HEK293 (cell line): ENCODE measurements at regions not wholly inside any gene's neighbourhood (a gene's known extent, or its start where the extent isn't known, plus 50 kb on each side); places are given as distances from the start of the nearest gene placed in this dataset.

Experiments used
- GLI2 ChIP-seq: fragments of 450-650 bp; formaldehyde crosslinking; IDR thresholded peaks from 2 replicates; pipeline ENCODE4; 2017; ENCODE audit warnings: missing biosample characterization, missing genetic modification characterization, low read depth, borderline replicate concordance
- ZNF174 ChIP-seq: fragments of 450-650 bp; formaldehyde crosslinking; IDR thresholded peaks from 2 replicates; pipeline ENCODE4 v1.5.0; 2017; ENCODE audit warnings: missing biosample characterization, mild to moderate bottlenecking, missing genetic modification characterization
- ZNF335 ChIP-seq: fragments of 450-650 bp; formaldehyde crosslinking; conservative IDR thresholded peaks from 2 replicates; pipeline ENCODE4 v1.5.1; 2016; ENCODE audit warnings: missing biosample characterization, missing genetic modification characterization
- ZNF529 ChIP-seq: fragments of 450-650 bp; formaldehyde crosslinking; IDR thresholded peaks from 2 replicates; pipeline ENCODE4 v1.5.1; 2017; ENCODE audit warnings: missing genetic modification characterization, missing biosample characterization; ENCODE audit not compliant: insufficient replicate concordance
- ZNF664 ChIP-seq: fragments of 450-650 bp; formaldehyde crosslinking; IDR thresholded peaks from 2 replicates; pipeline ENCODE4 v1.5.1; 2016; ENCODE audit warnings: missing biosample characterization, missing genetic modification characterization
- TF ChIP-seq, protein P1 (sequence below): fragments of 450-650 bp; formaldehyde crosslinking; IDR thresholded peaks from 2 replicates; pipeline ENCODE4 v1.5.1; 2016; ENCODE audit warnings: missing biosample characterization, missing genetic modification characterization
- TF ChIP-seq, protein P2 (sequence below): sonication (generic); formaldehyde crosslinking; IDR thresholded peaks from 2 replicates; pipeline ENCODE4 v1.8.1; 2022; ENCODE audit warnings: mild to moderate bottlenecking, moderate library complexity, missing genetic modification reagents

DNA sequence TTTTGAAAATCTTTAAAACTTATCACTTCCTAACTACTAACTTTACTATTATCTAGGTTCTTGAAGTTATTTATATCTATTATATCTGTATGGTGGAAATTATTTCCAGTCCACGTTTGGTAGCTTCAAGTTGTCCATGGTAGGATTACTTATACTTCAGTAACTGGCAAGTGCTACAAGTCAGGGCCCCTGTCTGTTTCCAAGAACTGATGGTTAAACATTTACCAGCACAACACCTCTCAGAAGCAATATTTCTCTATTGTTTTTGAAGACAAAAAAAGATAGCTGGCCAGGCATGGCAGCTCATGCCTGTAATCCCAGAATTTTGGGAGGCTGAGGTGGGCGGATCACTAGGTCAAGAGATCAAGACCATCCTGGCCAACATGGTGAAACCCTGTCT lies 240.4 kb upstream of the RHOBTB1 start:
- TF ChIP-seq, protein P1, sequence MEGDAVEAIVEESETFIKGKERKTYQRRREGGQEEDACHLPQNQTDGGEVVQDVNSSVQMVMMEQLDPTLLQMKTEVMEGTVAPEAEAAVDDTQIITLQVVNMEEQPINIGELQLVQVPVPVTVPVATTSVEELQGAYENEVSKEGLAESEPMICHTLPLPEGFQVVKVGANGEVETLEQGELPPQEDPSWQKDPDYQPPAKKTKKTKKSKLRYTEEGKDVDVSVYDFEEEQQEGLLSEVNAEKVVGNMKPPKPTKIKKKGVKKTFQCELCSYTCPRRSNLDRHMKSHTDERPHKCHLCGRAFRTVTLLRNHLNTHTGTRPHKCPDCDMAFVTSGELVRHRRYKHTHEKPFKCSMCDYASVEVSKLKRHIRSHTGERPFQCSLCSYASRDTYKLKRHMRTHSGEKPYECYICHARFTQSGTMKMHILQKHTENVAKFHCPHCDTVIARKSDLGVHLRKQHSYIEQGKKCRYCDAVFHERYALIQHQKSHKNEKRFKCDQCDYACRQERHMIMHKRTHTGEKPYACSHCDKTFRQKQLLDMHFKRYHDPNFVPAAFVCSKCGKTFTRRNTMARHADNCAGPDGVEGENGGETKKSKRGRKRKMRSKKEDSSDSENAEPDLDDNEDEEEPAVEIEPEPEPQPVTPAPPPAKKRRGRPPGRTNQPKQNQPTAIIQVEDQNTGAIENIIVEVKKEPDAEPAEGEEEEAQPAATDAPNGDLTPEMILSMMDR (tag by site-specific recombination): no peak
- TF ChIP-seq ZNF174 (tag by site-specific recombination) (no peak), ZNF529 (tag by site-specific recombination) (no peak), ZNF335 (tag by site-specific recombination) (no peak), ZNF664 (tag by site-specific recombination) (no peak), GLI2 (no peak)
- TF ChIP-seq, protein P2, sequence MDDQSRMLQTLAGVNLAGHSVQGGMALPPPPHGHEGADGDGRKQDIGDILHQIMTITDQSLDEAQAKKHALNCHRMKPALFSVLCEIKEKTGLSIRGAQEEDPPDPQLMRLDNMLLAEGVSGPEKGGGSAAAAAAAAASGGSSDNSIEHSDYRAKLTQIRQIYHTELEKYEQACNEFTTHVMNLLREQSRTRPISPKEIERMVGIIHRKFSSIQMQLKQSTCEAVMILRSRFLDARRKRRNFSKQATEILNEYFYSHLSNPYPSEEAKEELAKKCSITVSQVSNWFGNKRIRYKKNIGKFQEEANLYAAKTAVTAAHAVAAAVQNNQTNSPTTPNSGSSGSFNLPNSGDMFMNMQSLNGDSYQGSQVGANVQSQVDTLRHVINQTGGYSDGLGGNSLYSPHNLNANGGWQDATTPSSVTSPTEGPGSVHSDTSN: no peak
